SK-N-MC (cell line): ENCODE measurements at regions not wholly inside any gene's neighbourhood (a gene's known extent, or its start where the extent isn't known, plus 50 kb on each side); places are given as distances from the start of the nearest gene placed in this dataset.

Experiments
- EZH2 ChIP-seq: fragments of 200-600 bp; sonication (generic); IDR thresholded peaks from one replicate; pipeline ENCODE4 v1.6.1; 2017; ENCODE audit warnings: antibody characterized with exemption
- FOXP2 ChIP-seq: optimal IDR thresholded peaks from 2 replicates; pipeline ENCODE3; 2011; ENCODE audit warnings: mild to moderate bottlenecking, moderate library complexity; ENCODE audit not compliant: insufficient read depth; ENCODE audit errors: extremely low read length, control extremely low read depth
- POLR2AphosphoS5 ChIP-seq: IDR thresholded peaks from 2 replicates; pipeline ENCODE4 v1.6.1; 2012; ENCODE audit warnings: mild to moderate bottlenecking, low read depth, low read length, borderline replicate concordance

DNA sequence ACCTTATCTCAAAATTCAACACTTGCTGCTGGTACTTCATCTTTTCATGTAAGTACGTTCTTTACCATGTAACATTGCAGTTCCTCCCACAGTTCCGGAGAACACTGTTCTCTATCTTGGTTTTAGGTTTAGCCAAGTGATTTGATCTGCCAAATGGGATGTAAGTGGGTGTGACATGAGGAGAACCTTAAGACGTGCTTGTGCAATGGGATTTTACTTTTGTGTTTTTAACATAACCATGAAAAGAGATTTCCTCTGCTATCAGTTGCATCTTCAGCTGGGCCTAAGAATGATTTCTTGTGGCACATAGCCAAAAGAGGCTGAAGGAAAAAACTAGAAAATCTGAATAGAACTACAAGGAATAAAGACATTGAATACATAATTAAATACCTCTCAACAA lies 894.5 kb upstream of the ALCAM start:
- TF ChIP-seq POLR2AphosphoS5, result no peak
- no peak for TF ChIP-seq EZH2
- TF ChIP-seq FOXP2, result no peak
